ENCODE measurements at regions not wholly inside any gene's neighbourhood (a gene's known extent, or its start where the extent isn't known, plus 50 kb on each side); places are given as distances from the start of the nearest gene placed in this dataset.

GRCh38 chr5:124457101-124457500 is 289.3 kb downstream of the ZNF608 start:
- no peak for DNase-seq

GRCh38 chr5:124456249-124456648 is 290.2 kb downstream of the ZNF608 start:
- no peak for DNase-seq

DNA sequence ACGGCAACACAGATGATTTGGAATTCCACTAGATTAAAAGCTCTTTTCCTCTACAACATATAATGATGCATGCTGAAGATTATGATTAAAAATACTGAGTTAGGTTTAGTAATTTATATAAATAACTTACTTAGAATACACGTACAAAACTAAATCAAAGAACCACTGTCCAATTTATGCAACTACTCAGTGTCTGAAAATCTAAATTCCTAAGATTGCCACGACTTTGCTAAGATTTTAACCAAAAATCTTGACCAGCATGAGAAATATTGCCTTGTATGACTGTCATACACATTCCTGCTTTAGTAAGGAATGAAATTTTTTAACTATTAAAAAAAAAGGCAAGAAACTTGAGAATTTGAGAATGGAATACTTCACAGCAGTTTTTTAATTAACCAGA is 292.4 kb downstream of the ZNF608 start:
- no peak for DNase-seq

DNA sequence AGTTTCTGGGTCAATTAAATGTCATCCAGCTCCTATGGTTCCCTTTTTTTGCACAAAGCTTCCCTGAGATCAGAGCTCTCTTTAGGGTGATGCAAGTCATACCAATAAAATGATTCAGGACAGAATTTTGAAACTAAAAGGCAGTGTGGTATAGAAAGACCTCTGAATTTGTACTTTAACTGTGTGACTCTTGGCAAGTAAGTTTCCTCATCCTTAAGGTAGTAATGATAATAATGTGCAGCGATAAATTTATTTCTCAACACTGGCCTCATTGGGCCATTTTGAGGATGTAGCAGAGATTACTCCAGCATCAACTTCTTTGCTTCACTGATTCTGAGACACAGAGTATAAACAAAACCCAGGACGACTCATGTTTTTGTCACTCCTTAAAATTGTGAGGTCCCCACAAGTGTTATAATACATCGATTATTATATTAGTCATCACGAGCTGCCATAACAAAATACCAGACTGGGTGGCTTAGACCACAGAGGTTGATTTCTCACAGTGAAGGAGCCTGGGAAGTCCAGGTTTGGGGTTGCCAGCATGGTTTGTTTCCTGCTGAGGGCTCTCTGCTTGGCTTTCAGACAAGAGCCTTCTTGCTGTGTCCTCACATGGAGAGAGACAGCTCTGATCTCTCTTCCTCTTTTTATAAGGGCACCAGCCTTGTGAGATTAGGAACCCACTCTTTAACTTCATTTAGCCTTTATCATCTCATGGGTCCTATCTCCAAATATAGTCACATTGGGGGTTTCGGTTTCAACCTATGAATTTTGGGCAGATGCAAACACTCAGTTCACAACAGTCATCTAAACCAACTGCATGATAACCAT is 293.0 kb downstream of the ZNF608 start:
- no peak for DNase-seq

DNA sequence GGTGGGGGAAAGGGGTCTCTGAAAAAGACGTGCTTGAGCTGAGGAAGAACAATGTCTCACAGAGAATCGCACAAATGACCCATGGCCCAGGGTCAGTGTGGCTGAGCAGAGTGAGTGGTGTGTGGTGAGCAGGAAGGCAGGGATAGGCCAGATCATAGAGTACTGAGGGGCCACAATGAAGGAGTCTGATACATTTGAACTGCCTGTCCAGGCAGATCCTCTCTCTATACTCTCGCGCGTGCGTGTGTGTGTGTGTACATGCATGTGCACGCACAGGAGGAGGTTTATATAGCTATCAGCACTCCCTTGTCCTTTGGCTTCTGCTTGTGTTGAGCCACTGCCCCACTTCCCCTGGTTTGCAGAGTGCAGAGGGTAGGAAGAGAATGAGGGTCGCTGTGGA is 294.0 kb downstream of the ZNF608 start:
- no peak for DNase-seq

GRCh38 chr5:124451721-124452383 is 294.6 kb downstream of the ZNF608 start:
- DNase-seq = no peak

DNA sequence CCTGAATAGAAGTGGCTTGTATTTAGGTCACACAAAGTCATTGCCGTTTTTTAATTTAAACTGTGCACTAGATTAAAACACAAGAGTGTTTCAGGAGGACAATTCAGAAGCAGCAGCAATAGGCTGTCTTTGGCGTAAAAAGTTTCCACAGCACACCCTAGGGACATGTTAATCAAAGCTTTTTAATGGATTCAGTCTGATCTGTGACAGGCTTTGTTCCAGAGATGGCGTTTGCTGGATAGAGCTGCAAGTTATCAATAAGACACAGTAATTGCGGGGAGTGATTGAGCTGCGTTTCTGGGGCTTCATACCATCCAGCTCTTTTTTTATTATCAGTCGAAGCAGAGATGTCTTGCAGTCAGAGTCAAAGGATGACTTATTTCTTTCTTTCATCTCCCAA is 300.3 kb downstream of the ZNF608 start:
- DNase-seq = no peak

DNA sequence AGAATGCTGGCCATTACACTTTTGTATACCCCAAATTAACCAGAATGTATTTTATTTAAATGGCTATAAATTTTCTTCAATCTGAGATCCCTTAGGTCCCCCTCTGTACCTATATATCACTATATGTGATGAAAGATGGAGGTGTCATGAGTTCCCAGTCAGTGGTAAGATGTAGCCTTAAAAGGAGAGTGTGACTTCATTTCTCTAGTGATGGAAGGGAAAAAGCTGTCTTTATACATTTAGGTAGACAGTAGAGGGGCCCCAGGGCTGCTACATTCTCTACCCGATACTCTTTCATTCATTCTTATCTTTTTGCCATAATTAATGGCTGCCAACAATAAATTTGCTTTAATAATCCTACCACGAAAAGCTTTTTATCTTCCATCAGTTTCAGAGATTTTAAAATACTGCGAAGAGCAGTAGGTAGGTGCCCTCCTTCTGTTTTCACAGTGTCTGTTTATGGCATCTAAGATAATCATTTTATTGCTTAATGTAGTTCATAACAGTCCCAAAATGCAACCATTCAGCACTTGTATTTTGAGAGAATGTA is 301.3 kb downstream of the ZNF608 start:
- DNase-seq = no peak

DNA sequence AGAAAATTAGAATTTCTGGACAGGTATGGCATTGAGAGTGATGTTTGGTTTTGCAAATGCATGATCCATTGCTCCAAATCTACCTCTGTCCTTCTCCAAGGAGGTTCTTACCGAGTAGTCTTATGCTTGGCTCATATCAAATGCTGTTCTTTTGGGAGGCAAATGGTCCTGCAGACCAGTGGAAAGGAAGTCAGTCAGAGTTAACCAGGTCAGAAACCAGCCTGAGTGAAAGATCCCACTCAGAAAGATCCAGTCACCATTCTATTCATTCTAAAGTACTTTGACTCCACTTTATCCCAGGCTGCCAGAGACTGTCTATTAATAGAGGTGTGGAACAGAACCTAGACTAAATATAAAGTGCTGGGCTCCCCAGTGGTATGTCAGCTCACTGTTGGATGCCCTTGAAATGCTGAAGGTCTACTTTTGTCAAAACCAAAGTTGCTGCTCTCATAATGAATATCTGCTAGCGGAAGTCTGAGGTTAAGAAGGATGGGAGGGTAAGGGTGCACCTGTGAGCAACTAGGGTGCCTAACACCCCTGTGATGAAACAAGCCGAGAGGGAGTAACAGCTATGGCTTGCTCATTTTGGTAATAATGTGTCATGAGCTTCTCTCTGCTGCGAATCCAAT is 302.2 kb downstream of the ZNF608 start:
- DNase-seq = no peak

DNA sequence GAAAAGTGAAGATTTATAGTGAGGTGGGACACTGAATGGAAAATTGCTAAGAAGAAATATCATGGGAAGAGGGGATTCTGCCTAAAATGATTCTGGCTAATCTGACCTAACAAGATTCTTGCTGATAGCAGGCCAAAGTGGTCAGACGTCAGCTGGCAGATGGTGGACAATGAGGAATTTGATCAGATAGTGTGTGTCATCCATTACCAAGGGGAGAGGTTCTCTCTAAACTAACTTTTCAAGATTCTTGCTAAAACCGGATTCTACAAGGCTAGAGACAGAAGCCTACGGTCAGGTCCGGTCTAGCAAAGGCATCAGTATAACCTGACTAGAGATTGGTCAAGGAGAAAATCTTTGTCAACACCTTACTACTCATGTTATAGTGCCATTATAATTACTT is 306.0 kb downstream of the ZNF608 start:
- DNase-seq = no peak

DNA sequence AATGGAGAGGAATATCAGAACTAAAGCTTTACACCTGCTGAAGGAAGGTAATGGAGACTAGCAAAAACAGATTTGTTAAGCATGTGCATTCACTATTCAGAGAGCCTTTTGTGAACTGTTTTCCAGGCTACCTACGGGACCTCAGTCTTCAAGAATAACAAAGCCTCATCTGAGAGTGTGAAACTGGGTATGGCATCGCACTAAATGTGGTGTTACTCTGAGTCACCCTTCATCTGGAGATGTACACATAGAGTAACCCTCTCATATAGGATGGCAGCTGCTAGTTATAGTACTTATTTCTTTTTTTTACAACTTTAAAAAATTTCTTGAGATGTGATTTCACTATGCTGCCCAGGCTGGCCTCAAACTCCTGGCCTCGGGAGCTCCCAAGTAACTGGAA is 306.8 kb downstream of the ZNF608 start:
- no peak for DNase-seq

DNA sequence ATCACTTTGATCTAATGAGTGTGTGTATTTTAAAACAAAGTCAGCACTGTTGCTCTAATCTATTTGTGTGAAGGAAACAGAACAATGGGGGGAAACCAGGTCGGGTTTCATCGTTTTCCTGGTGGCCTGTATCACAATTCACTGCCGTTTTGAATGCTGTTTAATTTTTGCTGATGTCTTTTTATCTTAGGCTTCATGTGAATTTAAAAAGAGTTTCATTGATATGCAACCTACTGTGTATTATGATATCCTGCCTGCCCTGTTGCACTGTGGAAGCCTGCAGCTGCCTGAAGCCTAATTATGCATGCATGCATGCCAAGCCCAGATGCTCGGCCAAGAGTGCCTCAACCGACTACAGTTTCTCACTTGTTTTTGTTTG is 307.5 kb downstream of the ZNF608 start:
- no peak for DNase-seq

DNA sequence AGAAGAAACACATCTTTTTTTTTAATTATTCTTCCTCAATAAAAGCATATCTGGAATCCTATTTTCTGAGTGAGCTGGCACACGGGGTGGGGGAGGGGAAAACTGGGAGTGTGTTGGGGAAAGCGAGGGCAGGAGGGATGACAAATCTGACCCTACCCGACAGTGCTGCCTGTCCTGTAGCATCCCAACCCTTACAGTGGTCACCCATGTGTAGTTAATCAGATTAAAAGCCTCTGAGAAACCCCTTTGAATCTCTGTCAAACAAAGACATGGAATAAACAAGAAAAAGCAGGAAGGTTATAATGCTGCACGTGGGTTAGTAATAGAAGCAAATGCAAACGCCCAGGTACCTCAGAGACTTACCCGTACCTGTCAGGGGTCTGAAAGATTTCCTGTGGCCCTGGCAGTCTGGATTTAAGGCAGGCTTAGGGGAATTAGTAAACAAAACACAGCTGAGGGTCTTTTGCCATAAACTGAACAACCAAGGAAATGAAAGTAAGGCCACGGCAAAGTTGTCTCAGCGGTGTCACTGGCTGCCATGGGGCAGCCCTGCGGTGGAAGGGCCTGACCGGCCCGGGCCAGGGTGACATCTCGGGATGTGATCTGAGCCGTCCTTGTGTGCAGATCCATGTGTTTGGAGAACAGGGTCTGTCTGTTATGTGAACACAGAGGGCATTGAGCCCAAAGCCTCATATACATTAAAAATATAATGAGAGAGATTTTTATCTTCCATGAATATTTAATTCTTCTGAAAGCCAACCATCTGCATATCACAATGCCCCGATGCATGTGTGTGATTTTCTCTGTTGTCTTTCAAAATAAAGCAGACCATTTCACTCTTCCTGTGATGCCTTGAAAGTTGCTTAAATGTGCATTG is 308.2 kb downstream of the ZNF608 start:
- DNase-seq = no peak

- DNase-seq = no peak
These were observed 310.1 kb downstream of the ZNF608 start for GRCh38 chr5:124436294-124436693.

DNA sequence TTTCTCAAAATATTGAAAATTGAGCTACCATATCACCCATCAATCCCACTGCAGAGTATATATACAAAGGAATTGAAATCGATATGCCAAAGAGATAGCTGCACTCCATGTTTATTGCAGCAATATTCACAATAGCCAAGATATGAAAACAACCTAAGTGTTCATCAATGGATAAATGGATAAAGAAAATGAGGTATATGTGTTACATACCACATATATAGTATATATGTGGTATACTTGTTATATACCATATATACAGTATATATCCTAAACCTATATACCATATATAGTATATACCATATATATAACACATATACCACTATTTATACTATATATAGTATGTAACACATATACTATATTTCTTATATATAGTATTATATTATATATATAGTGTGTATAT is 313.3 kb downstream of the ZNF608 start:
- DNase-seq = no peak

DNA sequence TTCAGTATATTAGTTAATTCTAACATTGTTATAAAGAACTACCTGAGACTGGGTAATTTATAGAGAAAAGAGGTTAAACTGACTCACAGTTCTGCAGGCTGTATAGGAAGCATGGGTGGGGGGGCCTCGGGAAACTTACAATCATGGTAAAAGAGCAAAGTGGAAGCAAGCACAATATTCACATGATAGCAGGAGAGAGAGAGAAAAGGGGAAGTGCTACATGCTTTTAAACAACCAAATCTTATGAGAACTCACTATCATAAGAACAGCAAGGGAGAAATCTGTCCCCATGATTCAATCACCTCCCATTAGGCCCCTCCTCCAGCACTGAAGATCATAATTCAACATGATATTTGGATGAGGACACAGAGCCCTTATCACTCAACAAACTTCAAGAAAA is 324.9 kb downstream of the ZNF608 start:
- DNase-seq = no peak

GRCh38 chr5:124420952-124421351 is 325.5 kb downstream of the ZNF608 start:
- DNase-seq = no peak

GRCh38 chr5:124419531-124419930 is 326.9 kb downstream of the ZNF608 start:
- no peak for DNase-seq

DNA sequence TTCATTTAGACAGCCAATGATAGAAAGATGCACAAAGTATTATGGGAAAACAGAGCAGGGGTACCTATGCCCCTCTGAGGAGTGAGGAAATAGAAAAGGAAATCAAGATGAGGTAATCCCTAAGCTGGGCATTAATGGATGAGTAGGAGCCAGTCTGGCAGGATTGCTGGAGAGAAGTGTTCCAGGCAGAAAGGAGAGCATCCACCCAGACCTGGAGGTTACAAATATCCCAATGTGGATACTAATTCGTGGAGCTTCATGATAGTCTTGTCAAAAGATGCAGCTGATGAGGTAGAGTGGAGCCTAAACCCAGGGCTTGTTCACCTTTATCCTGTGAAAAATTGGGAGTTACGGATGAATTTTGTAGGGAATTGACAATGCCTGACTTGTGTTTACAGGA is 328.0 kb downstream of the ZNF608 start:
- no peak for DNase-seq

DNA sequence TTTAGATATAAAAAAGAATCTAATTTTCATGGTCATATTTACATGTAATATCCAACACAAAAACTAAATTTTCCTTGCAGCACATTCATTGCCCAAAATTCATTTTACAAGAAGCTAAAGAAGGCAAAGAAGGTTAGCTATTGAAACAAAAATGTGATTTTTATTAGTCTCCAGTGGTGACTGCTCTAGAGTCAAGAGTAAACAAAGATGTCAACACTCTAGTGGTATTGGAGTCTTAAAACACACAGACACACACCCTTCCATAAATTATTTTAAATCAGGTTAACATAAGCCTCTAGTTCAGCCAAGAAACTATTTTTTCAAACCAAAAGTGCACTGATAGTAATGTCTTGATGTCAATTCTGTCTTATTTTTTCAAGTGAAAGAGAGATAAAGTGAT is 329.2 kb downstream of the ZNF608 start:
- no peak for DNase-seq

DNA sequence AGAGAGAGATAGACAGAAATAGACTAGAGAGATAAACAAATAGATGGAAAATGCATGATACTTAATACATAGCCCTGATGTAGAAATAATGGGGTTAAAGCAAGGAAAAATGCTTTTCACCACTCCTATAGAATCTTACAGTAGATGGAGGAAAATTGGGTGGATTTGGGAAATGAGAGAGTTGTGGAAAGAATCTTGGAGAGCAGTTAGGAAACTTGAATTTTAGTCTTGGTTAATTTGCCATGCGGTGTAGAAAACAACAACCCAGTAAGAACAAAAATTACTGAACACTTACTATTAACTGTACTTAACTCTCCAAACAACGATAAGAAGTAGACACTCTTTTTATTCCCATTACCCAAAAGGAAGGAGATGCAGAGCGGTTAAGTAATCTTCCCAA is 329.8 kb downstream of the ZNF608 start:
- no peak for DNase-seq

DNA sequence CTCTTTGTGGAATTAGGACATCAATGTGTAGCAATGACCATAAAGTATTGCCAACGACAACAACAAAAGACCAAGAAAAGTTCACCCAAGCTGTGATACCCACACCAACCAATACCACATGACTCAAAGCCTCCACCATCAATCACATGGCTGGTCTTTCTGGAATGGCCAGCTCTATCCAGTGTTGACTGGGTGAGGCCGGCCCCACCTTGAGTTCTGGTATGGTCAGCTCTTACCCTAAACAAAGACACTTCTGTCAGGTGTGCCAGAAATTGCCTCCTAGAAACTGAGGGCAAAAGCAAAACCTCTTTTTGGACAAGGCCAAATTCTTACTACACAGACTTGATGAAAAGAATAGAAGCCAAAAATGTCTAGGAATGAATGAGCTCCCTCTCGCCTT is 331.5 kb downstream of the ZNF608 start:
- DNase-seq = no peak

Data from stimulated activated CD8-positive, alpha-beta memory T cell treated with anti-CD3 and anti-CD28 coated beads, Interleukin-4, amount 100 ng/mL, for 48 hours (primary cell).